NCI-H2029 (cell line): ENCODE measurements at regions not wholly inside any gene's neighbourhood (a gene's known extent, or its start where the extent isn't known, plus 50 kb on each side); places are given as distances from the start of the nearest gene placed in this dataset.

Source experiments
- DNase-seq: peaks from one replicate; lab custom pipeline; 2025; lab: John Stamatoyannopoulos, UW

DNA sequence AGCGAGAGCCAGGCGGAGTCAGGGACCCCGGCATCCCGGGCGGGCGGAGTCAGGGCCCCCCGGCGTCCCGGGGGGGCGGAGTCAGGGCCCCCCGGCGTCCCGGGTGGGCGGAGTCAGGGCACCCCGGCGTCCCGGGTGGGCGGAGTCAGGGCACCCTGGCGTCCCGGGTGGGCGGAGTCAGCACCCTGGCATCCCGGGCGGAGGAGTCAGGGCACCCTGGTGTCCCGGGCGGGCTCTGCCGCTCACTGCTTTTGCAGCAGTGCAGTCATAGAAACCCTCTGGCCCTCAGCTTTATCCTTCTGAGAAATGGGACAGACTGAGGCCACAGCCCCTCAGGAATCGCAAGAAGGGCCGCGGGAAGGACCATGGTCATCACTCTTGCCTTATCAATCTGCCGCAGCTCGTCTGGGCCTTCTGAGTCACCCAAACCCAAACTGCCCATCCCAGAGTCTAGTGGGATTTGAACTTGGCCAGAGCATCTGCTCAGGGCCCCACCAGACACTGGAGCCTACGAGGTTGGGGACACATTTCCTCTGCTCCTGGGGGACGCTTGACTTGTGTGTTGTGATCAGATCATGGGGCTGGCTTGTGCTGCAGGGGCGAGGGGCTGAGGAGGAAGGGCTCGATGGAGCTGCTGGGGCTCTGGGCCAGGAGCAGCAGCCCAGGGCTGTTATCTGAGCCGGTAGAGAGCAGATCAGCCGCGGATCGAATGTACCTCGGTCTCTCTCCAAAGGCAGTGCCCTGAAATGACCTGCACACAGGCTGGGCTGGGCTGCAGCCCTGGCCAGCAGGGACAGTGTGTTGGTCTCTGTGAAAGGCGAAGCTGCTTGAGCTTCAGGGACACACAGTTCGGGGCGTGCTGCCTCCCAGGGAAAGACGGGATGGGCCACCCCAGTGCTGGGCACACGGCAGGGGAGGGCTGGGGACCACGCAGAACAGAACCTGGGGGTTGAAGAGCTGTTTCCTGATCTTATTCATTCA is 290.1 kb upstream of the HDAC4 start:
- DNase-seq: peak; percentile 20

DNA sequence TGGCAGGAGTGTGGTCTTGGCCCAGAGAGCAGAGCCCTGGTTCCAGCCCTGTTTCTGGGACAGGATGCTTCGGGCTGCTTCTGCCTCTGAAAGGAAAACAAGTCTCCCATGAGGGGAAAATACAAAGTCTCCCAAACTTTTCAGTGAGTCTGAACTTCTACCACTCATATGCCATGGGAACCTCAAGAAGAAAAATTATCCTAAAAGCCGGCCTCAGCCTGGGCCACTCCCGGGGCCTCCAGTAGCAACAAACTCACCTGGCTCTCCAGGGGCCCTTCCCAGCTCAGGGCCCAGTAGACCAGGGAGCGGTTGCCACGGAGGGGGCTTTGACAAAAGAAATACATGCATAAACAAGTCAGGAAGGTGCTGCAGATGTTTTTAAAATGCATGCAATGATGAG is 289.2 kb upstream of the HDAC4 start:
- DNase-seq: no peak

DNA sequence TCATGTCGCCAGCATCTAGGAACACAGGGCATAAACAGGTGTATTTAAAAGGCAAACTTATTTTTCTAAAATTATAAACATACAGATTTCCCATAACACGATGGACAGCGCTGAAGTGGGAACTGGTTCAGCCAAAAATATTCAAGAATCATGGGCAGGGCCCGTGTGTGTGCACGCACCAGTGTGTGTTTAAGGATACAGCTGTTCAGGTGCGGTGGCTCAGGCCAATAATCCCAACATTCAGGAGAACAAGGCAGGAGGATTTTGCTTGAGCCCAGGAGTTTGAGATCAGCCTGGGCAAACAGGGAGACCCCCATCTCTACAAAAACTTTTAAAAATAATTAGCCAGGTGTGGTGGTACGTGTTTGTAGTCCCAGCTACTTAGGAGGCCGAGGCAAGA is 288.6 kb upstream of the HDAC4 start:
- no peak for DNase-seq

DNA sequence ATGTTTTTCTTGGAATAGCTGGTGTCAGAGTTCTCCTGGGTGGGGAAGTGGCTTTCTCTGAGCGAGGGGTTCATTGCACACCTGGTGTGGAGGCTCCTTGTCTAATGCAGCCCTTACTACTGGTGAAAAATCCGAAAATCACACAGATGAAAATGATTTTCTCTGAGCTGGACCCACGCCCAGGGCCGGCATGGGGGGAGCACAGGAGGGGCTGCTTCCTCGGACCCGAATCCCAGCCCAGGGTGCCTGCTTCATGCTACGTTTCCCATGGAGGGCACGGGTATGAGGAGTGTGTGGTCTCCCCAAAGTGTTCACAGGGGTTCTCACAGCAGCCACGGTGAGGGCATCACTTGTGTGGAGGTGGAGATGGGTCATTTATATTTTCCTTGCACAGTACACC is 288.0 kb upstream of the HDAC4 start:
- DNase-seq: no peak

DNA sequence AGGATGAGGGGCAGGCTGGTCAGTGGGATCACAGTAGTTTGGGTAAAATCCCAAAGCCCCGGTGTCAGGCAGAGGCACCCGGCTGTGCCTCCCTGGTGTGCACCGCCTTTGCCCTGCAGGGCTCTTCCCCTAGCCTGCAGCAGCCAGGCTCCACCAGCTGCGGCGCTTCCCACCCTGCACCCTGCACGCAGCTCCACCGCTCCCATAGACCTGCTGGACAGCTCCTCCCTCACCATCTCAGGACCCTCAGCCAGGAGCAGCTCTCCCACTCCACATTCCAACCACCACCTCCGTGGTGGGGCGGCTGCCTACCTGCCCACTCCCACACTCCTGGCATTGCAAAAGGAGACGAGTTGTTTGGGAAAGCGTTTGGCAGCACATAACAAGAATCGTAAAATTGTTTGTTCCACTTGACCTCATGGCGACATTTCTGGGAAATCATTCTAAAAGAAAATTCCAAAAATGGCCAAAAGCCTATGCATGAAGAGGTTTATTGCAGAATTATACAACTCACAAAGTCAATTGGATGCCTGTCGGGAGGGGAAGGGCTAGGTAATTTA is 287.4 kb upstream of the HDAC4 start:
- DNase-seq: no peak

DNA sequence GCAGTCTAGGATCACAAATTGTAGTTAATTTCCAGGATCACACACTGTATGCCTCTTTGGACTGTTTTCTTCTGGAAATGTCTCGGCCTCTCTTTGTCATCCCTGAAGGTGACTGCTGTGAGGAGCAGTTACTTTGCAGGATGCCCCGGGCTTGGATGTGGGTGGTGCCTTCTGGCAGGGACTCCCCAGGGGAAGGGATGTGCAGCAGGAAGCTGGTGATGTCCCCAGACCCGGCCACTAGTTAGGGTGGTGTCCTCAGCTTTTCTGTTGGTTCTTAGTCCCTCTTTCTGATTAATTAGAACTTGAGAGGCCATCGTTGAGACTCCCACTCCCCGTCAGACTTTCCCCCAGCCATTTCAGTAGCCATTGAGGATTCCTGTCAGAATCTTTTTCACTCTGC is 286.6 kb upstream of the HDAC4 start:
- DNase-seq: no peak

DNA sequence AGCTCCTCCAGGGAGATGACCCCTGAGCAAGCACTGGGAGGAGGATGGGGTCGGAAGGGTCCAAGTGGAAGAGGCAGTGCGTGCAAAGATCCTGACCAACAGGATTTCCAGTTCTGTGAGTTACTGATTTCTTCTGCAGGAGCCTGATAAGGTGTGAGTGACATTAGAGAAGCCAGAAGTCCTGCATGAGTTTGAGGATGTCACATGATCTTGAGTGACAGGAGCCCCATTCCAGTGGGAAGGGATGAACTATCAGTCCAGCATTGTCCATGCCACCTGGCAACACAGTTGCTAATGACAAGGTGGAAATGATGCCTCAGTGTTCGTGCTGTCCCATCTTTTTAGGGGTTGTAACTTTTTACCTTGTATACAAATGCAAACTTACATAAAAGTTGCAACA is 285.1 kb upstream of the HDAC4 start:
- no peak for DNase-seq

DNA sequence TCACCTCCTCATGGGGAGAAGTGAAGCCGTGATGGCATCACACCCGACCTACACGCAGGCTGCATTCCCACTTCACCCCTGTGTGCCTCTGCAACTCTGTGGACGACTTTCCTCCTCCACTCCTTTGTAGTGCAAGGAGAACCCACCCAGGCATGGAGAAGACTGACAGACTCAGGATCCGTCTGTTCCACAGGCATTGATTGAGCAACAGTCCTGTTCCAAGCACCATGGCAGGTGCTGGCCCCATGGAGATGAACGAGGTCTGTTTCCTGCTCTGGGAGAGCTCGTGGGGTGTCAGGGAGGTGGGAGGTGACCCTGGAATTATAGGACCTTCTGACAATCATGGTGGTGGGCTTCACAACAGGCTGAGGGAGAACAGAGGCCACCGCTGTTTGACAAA is 284.7 kb upstream of the HDAC4 start:
- DNase-seq: no peak

DNA sequence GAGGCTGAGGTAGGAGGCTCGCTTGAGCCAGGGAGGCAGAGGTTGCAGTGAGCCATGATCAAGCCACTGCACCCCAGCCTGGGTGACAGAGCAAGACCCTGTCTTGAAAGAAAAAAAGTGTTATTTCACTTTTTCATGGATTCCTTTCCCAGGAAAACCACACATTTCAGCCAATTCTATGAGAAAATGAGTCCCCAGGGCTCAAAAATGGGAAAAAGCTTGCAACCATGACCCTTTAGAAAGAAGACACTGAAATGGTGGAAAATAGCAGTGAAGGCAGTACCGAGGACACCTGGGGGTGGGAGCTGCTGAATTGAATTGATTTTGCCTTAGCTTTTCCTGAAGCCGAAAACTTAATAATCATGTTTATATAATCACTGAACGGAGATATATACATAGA is 284.2 kb upstream of the HDAC4 start:
- DNase-seq: no peak

DNA sequence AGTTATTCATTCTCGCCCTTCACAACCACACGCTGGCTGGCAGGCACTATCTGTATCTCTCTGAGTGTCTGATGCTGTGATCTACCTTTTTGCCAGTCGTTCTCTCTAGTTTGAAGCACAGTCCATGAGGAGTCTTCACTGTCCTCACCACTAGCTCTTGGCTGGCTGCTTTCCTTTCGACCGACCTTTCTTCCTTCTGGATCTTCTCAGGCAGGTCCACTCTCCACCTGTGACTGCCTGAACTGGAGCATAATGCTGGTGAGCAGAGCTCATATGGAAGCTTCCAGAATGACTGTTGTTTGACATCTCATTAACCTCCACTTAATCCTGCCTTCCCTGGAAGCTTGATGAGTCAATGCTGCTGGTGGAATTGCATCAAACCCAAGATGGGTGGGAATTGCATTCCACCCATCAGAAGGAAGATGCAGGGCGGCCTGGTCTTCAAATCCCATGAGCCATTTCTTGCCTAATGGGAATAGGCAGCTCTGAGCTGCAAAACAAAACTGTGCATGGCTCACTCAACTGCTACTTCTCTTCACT is 283.5 kb upstream of the HDAC4 start:
- no peak for DNase-seq

DNA sequence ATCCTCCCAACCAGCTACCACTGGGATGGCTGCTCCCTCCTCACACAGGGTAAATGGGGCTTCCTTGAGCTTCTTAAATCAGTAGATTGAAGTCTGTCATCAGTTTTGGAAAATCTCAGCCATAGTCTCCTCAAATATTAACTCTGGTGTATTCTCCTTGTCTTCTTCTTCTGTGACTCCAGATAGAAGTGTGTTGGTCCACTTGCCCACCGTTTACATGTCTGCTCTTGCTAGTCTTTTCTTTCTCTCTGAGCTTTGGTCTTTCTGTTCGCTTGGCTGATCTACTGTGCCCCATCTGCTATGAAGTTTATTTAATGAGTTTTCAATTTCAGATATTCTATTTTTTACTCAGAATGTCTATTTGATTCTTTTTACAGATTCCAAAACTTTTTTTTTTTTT is 281.7 kb upstream of the HDAC4 start:
- no peak for DNase-seq

DNA sequence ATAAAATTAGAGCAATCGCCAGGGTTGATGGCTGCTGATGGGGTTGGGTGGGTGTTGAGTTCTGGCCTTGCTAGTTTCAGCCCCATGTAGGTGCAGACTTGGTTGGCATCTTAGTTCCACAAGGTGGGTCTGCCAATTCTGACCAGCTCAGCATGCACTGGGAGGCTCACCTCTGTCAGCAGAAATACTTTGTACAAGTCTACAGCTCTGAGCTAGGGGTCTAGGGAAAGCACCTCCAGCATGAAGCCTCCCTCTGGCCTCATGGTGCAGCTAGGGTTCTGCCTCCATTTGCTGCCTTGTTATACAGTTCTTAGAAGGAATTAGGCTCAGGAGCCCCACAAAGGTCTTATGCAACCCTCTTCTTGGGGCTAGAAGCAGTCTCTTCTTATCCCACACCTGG is 278.9 kb upstream of the HDAC4 start:
- no peak for DNase-seq

DNA sequence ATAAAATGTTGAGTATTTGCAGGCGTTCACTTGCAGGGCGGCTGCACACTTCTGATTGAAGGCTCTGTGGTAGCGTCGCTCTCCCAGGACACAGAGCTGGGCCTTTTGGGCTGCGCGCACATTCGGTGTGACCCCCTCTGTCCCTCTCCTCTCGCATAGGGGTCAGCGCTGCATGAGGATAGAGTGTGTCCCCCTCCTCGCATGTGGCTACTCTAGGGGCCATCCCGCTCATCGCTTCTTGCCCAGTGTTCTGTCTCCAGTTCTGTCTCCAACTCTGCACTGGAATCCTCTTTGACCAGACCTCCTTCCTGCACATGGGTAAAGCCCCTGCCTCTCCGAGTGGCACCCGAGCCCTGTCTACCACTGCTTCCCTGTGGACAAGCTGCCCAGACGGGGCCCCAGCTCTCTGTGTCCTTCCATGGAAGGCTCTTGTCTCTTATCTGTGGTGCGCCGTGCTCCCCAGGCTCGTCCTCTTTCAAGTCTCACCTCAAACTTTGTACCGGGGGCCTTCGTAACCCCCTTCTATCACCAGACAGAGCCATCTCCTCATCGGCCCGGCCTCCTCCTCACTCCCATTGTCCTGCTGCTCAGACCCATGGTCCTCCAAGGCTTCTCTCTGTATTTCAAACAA is 278.0 kb upstream of the HDAC4 start:
- DNase-seq: no peak

DNA sequence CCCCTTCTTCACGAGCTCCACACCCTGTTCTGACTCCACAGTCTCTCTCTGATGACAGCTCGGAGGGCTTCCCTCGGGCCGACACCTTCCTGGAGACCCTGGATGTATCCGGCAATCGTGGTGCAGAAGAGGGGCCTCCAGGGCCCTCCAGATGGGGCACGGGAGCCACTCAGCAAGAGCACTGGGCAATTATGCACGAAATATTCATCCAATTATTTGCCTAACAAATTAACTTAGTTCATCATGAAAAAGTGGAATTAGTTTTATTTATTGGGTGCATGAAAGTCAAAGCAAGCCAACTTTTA is 277.3 kb upstream of the HDAC4 start:
- DNase-seq: no peak

DNA sequence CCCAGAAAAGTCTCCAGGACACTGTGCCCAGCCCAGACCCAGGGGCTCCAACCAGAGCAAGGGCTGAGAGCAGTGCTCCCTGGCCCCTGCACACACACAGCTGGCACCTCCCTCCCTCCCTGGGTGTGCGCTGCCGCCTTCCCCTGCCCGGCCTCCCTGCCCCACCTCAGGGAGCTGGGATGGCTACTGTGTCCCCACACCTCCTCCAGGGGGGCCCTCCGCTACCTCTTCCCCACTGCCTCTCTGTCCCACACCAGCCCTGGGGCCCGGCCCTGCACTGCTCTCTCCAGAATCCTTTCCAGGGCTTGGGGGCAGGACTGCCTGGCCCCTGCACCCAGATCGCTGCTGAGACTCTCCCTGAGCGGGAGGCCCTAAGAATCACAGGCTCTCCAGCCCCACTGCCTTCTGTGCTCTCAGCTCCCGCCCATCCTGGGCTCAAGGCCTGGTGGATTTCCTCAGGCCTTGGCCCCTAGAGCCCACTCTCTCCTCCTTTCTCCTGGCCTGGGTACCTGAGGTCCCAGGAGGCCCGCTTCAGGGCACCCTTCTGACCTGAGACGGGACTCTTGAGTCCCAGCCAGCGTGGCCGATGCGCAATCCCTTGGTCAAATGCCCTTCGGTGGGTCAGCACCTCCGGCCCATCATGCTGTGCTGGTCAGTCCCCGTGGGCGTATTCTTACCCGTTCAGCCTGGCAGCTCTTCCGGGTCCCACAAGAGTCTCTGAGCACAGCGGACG is 276.8 kb upstream of the HDAC4 start:
- DNase-seq: no peak

DNA sequence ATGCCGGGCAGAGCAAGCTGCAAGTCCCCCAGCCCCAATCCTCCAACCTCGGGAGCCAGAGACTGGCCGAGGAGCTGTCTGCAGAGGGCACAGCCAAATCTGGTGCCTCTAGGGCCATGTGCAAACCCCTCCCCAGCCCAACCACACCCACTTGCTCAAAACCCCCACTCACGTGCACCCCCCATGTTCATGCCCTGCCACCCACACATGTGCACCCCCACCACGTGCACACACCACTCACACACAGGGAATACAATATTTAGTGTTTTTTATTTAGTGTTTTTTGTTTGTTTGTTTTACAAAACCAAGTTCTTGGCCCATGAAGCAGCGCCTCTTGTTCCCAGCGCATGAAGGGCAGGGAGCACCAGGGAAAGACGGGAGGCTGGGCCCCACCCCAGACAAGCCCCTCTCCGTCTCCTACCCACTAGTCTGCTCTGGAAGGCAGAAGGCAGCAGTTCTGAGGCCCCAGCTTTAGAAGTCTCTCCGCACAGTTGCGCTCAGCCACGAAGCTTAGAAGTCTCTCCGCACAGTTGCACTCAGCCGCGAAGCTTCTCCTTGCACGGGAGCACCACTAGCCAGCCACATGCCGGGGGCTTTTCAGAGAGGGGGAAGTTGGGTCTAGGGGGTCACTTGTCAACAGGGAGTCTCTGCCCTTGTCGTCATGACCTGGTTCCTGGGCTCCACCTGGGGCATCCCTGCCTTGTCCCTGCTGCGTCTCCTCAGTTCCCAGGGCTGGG is 276.1 kb upstream of the HDAC4 start:
- DNase-seq: no peak

DNA sequence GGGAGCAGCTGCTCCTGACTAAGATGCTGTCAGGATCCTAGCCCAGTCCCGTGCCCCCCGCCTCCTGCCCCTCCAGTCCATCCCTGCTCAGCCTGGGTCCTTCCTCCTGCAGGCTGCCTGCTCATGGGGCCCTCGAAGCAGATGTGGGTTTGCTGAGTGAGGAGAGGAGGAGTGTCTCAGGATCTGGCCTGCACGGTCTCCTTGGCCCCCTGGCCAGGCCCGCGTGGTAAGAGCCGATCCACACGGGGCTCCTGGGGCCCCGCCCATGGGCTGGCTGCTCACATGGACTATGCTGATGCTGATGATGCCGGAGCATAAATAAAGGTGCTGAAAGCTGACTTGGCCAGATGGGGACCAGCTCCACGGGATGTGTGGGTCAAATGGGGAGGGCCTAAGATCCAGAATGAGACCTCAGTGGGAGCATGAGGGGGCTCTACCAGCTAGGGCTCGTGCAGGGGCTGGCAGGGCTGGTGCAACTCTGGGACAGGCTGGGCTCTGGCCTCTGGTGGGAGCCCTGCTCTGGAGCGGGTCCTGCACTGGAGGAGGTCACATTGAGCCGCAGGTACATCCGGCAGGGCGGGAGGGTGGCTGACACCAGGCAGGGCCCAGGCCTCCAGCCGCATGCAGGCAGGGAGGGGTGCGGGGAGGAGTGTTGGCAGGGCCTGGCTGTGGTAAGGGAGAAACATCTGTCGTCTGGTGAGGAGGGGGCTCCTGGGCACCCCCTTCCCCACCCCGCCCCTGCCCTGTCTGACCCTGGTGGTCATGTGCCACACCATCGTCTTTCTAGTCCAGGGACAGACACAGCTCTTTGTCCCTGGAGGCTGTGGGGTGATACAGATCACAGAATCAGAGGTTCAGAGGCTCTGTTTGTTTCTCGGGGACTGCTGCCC is 275.3 kb upstream of the HDAC4 start:
- no peak for DNase-seq

DNA sequence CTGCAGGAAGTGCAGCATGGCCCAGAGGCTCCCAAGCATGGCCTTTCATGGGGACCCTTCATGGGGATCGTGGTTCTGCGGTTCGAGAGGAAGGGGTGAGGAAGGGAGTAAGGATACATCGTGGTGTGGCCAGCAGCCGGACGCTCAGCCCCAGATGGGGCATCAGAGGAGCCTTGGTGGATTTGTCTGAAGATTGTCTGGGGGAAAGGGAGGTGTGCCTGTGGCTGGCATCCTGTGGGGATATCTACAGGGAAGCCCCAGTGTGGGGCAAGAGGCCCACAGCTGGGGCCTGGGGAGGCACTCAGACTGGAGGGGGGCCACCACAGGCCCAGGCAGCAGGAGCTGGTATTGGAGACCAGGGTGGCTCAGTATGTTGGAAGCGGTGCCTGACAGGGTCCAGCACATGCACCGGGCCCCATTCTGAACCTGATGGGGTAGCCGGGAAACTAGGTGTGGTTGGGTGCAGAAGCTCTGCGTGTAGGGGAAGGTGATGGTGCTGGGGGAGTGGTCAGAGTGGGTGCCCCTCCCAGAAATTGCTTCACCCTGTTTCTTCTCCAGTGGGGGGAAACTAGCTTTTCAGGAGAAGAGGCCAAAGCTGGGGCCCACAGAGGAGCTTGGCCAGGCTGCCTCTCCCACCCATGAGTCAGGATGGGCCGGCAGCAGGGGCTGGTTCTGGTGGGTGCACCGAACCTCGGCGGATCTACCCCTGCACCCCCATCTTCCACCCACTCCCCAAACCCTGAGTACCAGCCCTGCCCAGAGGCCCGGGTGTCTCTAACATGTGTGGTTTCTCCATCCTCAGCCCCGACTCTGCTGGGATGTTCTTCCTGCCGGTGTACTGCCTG is 274.4 kb upstream of the HDAC4 start:
- no peak for DNase-seq

DNA sequence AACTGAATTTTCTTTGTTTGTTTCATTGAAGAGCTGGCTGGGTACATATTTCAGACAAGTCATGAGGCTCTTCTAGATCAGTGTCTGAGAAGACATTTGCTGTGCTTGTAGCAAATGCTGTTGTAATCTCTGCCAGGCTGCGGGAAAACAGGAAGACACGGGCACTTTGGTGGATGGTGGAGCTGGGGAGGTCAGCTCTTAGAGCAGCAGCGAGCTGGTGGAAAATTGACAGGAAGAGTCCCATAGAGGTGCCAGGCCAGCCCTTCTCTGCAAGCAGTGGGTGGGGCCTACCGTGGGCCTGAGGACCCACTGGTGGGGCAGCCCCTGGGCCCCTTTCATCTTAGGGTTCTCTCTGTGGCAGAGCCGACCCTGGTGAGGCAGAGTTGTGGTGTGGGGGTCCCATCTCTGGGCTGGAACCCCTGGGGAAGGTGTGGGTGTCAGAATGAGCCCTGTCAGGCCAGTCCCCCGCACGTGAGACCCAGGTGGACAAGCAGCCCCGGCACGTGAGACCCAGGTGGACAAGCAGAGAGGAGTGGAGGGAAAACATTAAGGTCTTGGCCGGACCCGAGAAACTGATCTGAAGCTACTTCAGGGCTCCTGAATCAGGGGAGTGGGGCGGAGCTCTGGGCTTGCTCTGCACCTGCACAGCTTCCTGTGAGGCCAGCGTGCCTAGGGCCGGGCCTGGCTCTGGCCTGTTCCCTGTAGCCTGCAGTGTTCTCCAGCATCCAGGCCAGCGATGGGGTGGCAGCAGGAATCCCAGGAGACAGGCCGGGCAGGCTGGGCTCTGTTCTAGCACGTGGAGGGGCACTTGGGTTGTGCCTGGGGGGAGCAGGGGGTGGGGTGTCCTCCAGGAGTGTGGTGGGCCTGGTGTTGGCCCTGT is 273.5 kb upstream of the HDAC4 start:
- no peak for DNase-seq
